IMR-90 (cell line): ENCODE measurements at regions not wholly inside any gene's neighbourhood (a gene's known extent, or its start where the extent isn't known, plus 50 kb on each side); places are given as distances from the start of the nearest gene placed in this dataset.

ENCODE experiments used
- CTCF ChIP-seq: conservative IDR thresholded peaks from 2 replicates; pipeline ENCODE4 v1.5.1; 2012; ENCODE audit warnings: mild to moderate bottlenecking, low read depth, low read length, improper control_type of control experiment
- MAFK ChIP-seq: IDR thresholded peaks from 2 replicates; pipeline ENCODE4 v1.6.1; 2012; ENCODE audit warnings: low read depth, low read length, improper control_type of control experiment
- POLR2A ChIP-seq: IDR thresholded peaks from 2 replicates; pipeline ENCODE4 v1.6.1; 2012; ENCODE audit warnings: mild to moderate bottlenecking, low read depth, low read length

GRCh38 chr1:229025576-229025975 is 245.3 kb upstream of the RAB4A start:
- no peak for TF ChIP-seq POLR2A
- TF ChIP-seq MAFK = no peak
- TF ChIP-seq CTCF = no peak
